HCEC 1CT (cell line): ENCODE measurements at regions not wholly inside any gene's neighbourhood (a gene's known extent, or its start where the extent isn't known, plus 50 kb on each side); places are given as distances from the start of the nearest gene placed in this dataset.

Source experiments
- DNase-seq: peaks from one replicate; pipeline ENCODE4 v3.0.0-alpha.2; 2017

- DNase-seq, result no peak
These were observed 121.3 kb upstream of the GADD45A start for GRCh38 chr1:67563684-67564083.

GRCh38 chr1:67564193-67564592 is 120.8 kb upstream of the GADD45A start:
- no peak for DNase-seq

- DNase-seq, result peak; percentile 74
These were observed 118.1 kb upstream of the GADD45A start for GRCh38 chr1:67566803-67567377.

GRCh38 chr1:67570486-67571143 is 114.4 kb upstream of the GADD45A start:
- DNase-seq, result peak; percentile 95

- DNase-seq, result no peak
These were observed 113.6 kb upstream of the GADD45A start for GRCh38 chr1:67571406-67571805.

GRCh38 chr1:67571901-67572593 is 113.0 kb upstream of the GADD45A start:
- no peak for DNase-seq

GRCh38 chr1:67572594-67573221 is 112.3 kb upstream of the GADD45A start:
- no peak for DNase-seq

DNA sequence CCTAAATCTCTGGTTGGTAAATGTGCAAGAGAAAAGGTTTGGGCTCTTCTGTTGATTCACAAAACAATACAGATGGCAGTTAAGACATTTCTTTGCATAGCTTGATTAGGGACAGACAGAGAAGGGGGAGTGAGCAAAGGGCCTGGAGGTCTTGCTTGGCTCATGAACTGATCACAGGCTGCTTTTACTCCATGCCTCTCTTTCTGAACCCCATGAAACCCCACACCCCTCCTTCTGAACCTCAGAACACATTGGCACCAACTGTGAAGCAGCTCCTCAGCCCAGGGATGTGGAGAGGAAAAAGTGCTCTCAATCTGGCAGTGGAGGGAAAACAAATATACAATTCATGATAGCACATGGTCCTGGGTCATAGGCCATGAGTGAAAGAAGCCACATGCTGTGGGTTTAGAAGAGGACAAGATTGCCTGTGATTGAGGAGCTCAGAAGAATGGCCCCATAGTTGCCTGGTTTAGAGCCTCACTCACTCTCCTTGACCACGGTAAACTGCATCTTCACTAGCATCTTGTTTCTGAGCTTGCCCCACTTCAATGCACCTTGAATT is 111.6 kb upstream of the GADD45A start:
- DNase-seq, result peak; percentile 48

DNA sequence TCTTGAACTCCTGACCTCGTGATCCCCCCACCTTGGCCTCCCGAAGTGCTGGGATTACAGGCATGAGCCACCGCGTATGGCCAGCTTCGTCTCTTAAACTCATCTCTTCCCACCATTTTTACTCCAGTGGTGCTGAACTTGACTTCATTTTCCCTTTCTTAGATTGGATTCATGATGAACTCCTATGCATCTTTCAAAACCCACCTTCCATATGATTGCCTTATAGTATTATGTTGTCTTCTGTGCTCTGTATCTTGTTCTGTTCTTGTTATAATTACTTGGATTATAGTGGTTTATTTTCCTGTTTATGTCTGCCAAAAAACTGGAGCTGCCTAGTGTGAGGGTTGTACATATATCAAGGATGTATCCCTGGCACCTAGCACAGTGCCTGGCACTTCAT is 110.8 kb upstream of the GADD45A start:
- DNase-seq, result no peak

- peak; percentile 87 for DNase-seq
These were observed 109.1 kb upstream of the GADD45A start for GRCh38 chr1:67575861-67576260.

- DNase-seq, result no peak
These were observed 108.5 kb upstream of the GADD45A start for GRCh38 chr1:67576474-67576873.

GRCh38 chr1:67577646-67578045 is 107.4 kb upstream of the GADD45A start:
- no peak for DNase-seq

GRCh38 chr1:67578397-67579020 is 106.5 kb upstream of the GADD45A start:
- DNase-seq, result no peak

GRCh38 chr1:67579623-67580394 is 105.2 kb upstream of the GADD45A start:
- no peak for DNase-seq

GRCh38 chr1:67580691-67581403 is 104.2 kb upstream of the GADD45A start:
- DNase-seq, result no peak

DNA sequence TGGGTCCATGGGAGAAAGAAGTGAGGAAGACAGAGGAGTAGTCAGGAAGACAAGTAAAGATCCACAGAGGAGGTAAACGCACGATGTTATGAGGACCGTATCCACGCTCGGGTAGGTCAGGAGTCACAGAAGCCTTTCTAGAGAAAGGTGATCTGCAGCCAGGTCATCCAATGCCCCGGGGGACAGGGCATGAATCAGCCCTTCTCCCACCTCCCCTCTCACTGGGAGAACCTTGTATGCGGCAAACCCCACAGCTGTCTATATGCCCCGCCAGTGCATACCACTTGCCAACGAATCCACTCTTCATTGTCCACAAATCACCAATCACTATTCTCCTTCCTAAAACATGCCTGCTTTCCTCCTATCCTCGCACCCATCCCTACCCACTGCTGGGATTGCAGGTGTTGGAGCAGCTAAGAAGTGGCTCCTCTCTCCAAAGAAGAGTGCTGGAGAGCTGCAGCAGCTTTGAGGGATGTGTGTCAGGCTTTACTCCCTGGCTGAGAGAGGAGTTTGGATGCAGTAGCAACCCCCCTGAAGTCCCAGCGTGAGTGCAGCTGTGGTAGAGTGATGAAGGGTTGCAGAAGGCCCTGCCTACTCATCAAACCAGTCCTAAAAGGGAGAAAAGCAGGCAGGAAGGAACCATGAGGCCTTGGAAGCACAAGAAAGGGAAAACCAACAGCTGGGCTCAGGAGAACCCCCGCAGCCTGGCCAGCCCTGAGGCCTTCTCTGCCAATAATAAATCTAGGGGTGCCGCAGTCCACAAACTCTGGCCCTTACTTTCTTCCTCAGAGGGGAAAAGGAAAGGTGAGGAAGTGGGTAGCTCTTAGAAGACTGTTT is 102.2 kb upstream of the GADD45A start:
- DNase-seq, result no peak

DNA sequence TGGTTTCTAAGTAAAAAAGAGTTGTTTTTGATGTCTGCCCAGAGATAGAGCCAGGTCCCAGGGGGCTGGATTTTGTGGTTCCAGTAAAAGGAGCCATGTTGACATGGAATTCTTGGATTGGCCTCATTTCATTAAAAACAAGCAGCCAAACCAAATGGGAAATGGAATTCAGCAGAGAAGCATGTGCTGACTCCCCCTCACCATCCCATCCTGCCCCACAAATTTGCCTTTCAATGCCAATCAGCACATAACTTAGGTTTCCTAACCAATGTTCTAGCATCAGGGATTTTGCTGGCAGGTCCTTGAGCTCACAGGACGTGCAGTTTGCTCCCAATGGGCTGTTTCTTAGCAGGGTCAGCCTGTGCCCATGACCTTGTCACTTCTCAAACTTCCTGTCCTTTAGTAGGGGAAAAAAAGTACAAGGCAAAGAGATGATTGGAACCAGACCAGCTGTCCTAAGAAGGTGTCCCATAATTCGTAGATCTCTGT is 101.5 kb upstream of the GADD45A start:
- no peak for DNase-seq

DNA sequence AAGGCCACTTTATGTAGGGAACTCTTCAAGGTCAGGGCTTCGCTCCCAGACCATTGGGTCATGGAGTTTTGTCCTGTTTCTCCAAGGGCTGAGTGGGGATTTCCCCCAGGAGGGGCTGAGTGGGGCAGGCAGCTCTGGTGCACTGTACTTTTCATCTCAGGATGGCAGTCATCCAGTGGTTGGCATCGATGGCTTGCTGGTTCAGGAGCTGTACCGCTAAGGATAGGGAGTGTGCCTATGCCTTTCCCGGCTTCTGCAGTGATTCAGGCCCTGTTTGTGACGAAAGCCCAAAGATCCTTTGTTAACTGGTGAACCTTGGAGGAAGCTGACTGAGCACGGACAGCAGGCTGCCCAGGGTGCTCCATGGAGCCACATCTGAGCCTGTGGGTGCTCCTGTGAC is 100.1 kb upstream of the GADD45A start:
- DNase-seq, result no peak

GRCh38 chr1:67586596-67586995 is 98.4 kb upstream of the GADD45A start:
- DNase-seq, result peak; percentile 52

DNA sequence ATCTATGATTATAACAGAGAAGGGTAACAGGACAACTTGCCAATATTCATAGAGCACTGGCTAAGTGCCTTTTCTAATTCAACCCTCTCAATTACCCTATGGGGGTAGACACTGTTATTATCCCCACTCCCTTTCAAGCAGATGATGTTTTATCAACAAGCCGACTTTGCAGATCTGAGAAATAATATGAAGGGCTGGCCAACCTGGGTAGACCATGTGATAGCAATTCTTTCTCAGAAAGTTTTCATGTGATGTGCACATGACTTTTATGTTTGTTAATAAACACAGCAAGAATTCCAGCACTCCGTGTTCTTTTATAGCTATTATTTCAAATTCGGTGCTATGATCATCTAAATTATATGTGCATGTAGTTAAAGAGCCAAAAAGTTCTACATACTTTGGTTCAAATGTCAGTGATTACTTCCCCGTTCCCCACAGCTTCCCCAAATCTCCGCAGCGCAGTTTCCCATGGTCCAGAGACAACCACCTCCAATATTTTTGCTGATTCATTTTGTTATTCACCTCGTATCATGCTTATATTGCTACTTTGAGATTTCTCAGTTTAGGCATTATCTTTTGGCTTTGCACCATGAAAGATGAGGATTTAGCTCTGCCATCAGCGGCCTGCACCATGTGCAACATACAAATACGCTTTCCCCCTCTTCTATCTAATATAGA is 96.7 kb upstream of the GADD45A start:
- DNase-seq, result no peak
